MM.1S (cell line): ENCODE measurements at regions not wholly inside any gene's neighbourhood (a gene's known extent, or its start where the extent isn't known, plus 50 kb on each side); places are given as distances from the start of the nearest gene placed in this dataset.

ENCODE experiments used
- EZH2phosphoT487 ChIP-seq: fragments of 300-600 bp; sonication (generic); IDR thresholded peaks from 2 replicates; pipeline ENCODE4 v1.6.1; 2018; ENCODE audit warnings: antibody characterized with exemption, low read length
- TF ChIP-seq, protein P1 (sequence below): fragments of 300-600 bp; sonication (generic); IDR thresholded peaks from 2 replicates; pipeline ENCODE4 v1.5.1; 2016; ENCODE audit warnings: antibody characterized with exemption, low read length, mixed read lengths

DNA sequence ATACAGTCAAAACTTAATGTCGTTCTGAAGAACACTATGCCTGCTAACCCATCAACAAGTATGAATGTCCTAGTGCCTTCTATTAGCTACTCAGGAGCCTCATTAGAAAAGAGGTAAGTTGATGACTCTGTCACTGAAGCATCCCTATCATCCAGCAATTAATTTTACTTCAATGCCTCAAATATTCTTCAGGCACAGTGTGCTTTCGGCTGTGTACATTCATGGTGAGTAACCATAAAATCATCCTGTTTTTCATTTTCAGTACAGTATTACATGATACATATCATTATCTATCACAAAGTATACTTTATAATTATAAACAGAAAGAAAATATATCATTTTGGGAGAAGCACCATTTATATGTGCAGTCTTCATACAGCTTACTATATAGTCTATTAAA lies 495.5 kb upstream of the ZWINT start:
- TF ChIP-seq, protein P1, sequence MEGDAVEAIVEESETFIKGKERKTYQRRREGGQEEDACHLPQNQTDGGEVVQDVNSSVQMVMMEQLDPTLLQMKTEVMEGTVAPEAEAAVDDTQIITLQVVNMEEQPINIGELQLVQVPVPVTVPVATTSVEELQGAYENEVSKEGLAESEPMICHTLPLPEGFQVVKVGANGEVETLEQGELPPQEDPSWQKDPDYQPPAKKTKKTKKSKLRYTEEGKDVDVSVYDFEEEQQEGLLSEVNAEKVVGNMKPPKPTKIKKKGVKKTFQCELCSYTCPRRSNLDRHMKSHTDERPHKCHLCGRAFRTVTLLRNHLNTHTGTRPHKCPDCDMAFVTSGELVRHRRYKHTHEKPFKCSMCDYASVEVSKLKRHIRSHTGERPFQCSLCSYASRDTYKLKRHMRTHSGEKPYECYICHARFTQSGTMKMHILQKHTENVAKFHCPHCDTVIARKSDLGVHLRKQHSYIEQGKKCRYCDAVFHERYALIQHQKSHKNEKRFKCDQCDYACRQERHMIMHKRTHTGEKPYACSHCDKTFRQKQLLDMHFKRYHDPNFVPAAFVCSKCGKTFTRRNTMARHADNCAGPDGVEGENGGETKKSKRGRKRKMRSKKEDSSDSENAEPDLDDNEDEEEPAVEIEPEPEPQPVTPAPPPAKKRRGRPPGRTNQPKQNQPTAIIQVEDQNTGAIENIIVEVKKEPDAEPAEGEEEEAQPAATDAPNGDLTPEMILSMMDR = no peak
- TF ChIP-seq EZH2phosphoT487 = no peak
